GM19035 (cell line): ENCODE measurements at regions not wholly inside any gene's neighbourhood (a gene's known extent, or its start where the extent isn't known, plus 50 kb on each side); places are given as distances from the start of the nearest gene placed in this dataset.

Source experiments
- ATAC-seq: cut with Tn5 transposase; IDR thresholded peaks from one replicate; pipeline ENCODE4 v1.9.1; 2021; ENCODE audit not compliant: unreplicated experiment

GRCh38 chrX:13151828-13152517 lies 107.6 kb upstream of the FAM9C start:
- ATAC-seq: no peak

GRCh38 chrX:13149702-13150350 lies 105.4 kb upstream of the FAM9C start:
- ATAC-seq: no peak

- ATAC-seq: no peak
Measured at GRCh38 chrX:13147733-13148132, 103.3 kb upstream of the FAM9C start.

DNA sequence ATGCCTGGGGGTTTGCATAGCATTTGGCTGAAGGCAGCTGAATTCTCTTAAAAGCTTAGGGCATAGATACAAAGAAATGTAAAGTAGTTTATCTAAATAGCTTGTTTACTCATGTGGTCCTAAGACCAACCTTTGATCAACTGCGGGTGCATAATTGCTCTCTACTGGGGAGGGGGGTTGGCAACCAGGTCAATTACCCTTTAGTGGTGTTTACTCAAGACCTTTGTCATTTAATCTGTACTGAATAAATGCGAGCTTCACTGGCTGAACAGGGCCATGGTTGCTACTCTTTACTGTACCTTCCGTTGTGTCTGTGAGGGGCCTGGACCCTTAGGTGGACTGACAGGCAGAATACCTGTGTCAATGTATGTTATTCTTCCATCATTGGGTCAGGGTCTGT lies 102.7 kb upstream of the FAM9C start:
- ATAC-seq: no peak

DNA sequence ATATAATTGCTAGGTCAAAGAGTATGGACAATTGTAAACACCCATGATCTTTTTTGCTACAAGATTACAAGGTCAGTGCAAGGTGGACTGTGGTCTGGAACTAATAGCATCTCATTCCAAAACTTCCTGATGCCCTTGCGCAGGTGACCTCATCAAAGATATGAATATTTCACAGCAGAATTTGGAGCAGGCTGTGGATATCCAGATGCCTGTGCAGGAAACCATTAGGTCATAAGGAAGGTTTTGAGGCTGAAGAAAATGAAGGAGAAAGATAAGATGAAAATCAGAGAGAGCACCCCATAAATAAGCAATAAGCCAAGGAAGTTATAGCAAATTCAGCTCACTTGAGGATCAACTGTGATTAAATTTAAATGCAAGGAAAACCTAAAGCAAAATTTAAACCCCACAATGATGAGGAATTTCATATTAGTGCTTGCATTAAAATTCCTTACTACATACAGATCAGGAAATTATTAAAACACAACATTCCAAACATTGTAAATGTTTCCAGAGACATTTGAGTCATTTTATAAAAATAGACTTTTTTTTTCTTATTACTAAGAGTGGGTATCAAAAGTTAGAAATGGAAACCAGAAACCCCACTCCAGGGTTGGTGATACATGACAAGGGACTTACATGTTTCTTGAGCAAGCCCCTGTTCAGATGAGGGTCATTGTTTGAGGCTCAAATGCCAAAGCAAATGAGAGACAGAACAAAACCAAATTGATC lies 100.7 kb upstream of the FAM9C start:
- no peak for ATAC-seq

DNA sequence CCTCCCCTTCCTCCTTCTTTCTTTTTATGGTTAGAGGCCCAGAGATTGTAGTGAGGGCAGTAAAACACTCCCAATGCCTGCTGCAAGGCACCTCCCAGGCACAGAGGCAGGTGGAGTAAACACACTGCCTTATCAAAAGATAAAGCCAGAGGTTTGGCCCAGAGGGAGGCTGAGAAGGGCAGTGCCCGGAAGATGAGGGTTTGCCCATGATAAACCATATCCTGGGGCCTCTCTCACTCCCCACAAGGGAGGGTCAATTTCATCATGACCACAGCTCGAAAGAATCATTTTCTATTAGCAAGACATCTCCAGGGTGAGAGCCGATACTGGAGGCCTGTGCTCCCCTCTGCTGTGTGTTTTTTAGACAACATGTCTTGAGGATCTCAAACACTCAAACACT lies 98.5 kb upstream of the FAM9C start:
- ATAC-seq: no peak

GRCh38 chrX:13140007-13140406 lies 95.6 kb upstream of the FAM9C start:
- no peak for ATAC-seq

- peak; percentile 52 for ATAC-seq
Measured at GRCh38 chrX:13131396-13132137, 87.1 kb upstream of the FAM9C start.

GRCh38 chrX:13130816-13131215 lies 86.4 kb upstream of the FAM9C start:
- ATAC-seq: no peak

GRCh38 chrX:13128104-13128503 lies 83.7 kb upstream of the FAM9C start:
- no peak for ATAC-seq

DNA sequence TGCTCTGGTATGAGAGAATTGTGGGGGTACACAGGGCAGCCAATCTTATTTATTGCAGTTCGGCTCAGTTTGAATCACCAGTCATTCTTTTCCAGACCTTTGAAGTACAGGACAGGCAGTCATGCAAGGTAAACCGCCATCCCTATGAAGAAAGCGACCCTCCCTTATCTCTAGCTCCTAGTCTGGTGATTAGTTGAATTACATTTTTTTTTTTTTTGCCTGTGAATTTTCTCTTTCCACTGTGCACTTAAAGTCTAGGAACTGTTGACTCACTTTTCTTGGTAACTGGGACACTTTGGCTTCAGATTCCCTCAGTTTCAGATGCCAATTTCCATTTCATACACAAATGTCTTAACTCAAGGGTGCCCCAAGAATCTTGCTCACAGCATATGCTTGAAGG lies 82.4 kb upstream of the FAM9C start:
- no peak for ATAC-seq

- ATAC-seq: no peak
Measured at GRCh38 chrX:13125188-13125587, 80.8 kb upstream of the FAM9C start.

- no peak for ATAC-seq
Measured at GRCh38 chrX:13123857-13124345, 79.5 kb upstream of the FAM9C start.

- no peak for ATAC-seq
Measured at GRCh38 chrX:13123247-13123856, 78.9 kb upstream of the FAM9C start.

- no peak for ATAC-seq
Measured at GRCh38 chrX:13121020-13121555, 76.7 kb upstream of the FAM9C start.

- no peak for ATAC-seq
Measured at GRCh38 chrX:13120017-13120416, 75.6 kb upstream of the FAM9C start.

- no peak for ATAC-seq
Measured at GRCh38 chrX:13119386-13119785, 75.0 kb upstream of the FAM9C start.

- no peak for ATAC-seq
Measured at GRCh38 chrX:13115146-13115855, 70.9 kb upstream of the FAM9C start.

DNA sequence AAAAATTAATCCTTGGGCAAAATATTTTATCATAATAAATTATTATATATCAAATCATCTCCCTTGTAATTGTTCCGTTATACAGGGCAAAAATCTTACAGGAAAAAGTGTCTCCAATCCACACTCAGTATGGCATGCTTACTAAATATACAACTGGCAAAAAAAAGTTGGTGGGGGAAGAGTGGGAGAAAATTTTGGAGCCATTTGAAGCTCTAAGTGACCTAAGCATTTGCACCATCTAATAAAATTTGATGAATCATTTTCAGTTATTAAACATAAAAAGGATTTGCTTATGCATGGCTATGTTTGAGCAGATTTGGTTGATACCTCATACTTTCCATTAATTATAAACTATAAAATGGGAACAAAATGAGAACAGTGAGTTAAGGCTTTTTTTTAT lies 68.1 kb upstream of the FAM9C start:
- no peak for ATAC-seq
